ENCODE measurements at regions not wholly inside any gene's neighbourhood (a gene's known extent, or its start where the extent isn't known, plus 50 kb on each side); places are given as distances from the start of the nearest gene placed in this dataset.
A peak's percentile ranks its signal among the peaks of the same experiment; 100 is the strongest.

DNA sequence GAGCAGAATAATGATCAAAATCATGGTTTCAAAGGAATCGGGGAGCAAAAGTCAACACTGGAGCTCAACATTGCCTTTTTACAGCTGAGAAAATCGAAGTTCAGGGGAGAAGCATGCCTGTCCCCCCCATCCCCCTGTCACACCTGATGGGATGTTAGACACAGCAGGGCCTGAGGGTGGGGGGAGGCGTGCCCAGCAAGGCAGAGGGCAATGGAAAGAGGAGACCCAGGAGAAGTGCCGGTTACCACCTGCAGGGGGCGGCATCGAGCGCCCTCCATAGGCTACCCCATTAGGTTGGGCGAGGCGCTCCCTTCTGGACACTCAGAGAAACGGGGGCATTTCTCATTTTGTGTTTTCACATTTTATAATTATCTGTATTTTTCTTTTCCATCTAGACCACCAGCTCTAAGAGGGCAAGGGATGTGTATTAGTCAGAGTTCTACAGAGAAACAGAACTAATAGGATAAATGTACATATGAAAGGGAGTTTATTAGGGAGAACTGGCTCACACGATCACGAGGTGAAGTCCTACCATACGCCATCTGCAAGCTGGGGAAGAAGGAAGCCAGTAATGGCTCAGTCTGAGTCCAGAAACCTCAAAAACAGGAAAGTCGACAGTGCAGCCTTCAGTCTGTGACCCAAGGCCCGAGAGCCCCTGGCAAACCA is 271.3 kb downstream of the LRATD1 start:
- peak; percentile 22 to 26 for TF ChIP-seq CTCF (conservative IDR thresholded peaks at IDR 0.05 in 1 of 2, IDR thresholded peaks at IDR 0.05 in 1 of 2; ENCODE audit: low read depth in 1 of 2, low read length in 2 of 2)
- TF ChIP-seq EZH2 (IDR thresholded peaks at IDR 0.05; ENCODE audit: low read length, missing control alignments) = no peak
